ENCODE measurements at regions not wholly inside any gene's neighbourhood (a gene's known extent, or its start where the extent isn't known, plus 50 kb on each side); places are given as distances from the start of the nearest gene placed in this dataset.
A peak's percentile ranks its signal among the peaks of the same experiment; 100 is the strongest.
"Not testable (repeated sequence)": the region's sequence is repeated elsewhere in the genome, so short reads cannot be mapped to it uniquely, and the experiment has no call there.

DNA sequence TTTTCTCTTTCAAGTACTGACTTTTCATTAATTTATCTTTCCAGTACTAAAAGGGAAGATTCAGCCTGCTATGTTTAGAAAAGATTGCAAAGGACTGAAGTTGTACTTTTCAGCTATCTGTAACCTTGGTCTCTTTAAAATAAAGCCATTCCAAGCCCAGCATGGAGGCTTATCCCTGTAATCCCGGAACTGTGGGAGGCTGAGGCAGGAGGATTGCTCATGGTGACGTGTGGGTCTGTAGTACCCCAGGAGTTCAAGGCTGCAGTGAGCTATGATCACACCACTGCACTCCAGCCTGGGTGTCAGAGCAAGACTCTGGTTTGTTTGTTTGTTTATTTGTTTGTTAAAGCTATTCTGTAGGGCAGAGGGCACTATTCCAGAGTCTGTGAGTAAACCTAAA is 50.6 kb upstream of the TMEM170B start:
- DNase-seq (ENCODE audit: low spot score): no peak

DNA sequence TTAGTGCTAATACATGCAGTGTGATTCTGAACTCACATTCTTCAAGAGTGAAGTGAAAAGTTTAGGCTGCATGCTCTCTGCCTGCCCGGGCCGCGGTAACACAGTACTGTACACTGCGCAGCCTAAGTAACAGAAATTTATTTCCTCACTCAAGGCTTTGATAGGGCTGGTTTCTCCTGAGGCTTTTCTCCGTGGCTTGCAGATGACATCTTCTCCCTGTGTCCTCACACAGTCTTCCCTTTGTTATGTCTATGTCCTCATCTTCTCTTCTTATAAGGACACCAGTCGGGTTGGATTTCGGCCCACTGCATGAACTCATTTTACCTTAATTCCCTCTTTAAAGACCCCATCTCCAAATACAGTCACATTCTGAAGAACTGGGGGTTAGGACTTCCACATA is 51.1 kb upstream of the TMEM170B start:
- DNase-seq (ENCODE audit: low spot score): no peak

DNA sequence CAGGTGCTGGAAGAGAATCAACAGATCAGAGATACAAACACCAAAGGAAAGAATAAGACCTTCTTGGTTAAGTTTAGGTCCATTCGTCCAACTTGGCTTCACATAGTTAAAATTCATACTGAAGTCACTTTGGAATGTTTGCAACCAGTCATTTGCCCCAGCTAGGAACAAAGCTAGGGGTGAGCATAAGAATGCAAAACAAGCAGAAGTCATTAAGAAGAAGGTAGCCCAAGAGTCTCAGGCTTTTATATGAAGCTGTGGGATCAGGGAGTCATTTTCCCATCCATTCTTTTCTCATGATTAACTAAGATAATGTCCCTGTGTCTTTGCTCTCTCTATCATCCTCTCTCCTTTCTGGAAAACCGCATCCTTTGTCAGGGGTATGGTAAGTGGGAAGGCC is 51.5 kb upstream of the TMEM170B start:
- no peak for DNase-seq (ENCODE audit: low spot score)

DNA sequence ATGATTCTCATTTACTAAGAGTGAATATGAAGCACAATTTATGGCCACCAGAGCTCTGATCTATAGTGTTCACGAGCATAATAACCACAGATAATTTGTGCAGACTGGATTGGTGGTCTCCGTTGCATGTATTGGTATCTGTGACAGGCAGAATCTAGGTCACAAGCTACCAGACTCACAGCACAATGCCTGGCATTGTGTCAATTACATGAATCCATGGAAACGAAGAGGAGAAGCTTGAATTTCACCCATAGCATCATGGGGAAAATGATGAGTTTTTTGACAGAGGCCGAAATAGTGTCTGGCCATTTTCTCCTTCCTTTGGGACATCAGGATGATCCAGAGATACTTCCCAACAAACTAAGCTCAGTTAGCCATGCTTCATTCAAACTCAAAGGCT is 52.3 kb upstream of the TMEM170B start:
- peak; percentile 7 for DNase-seq (ENCODE audit: low spot score)

DNA sequence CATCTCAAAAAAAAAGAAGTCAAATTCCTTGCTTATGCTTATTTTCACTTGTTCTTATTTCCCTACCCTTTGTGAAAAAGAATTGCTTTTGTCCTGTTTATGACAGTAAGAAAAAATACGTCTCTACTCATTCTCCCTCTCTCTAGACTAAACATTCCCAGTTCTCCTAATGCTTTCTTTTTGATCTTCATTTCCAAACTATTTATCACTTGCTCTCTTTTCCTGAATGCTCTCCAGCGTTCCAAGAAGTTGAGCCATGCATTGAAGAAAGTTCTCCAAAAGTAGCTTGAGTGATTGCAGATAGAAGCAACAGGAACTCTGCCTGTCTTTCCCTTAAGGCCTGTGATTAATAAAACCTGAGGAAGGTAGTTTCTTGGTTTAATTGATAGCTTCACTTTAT is 53.1 kb upstream of the TMEM170B start:
- DNase-seq (ENCODE audit: low spot score): no peak

DNA sequence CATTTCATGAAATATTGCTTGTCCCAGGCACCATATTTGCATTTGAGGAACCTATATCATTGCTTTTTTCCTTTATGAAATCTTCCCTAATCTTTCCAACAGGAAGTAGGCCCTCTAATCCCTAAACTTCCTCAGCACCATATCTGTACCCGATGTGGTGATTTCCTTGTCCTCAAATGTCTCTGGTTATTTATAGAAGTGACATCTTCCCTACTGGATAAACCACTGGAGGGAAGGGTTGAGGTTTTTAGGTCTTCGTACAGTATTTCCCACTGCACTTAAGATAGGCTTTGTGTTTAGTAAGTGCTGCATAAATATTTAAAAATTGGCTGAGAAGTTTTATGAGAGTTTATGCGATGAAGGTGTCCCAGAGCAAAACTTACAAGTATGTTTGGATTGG is 54.9 kb upstream of the TMEM170B start:
- DNase-seq (ENCODE audit: low spot score): no peak

DNA sequence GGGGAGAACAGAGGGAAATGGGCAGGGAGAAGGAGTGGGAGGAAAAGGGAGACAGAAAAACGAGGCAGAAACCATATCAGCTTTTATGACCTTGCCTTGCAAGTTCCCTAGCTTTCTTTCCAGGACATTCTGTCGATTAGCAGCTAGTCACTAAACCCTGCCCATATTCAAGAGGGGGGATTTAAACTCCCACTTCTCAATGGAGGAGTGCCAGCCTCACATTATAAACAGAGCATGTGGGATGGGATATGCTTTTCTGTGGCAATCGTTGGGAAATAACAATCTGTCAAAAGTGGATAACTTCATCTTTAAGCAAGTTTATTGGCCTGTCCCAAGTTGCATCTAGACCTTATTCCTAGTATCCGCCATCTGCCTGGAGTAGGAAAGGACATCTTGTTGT is 57.0 kb upstream of the TMEM170B start:
- no peak for DNase-seq (ENCODE audit: low spot score)

DNA sequence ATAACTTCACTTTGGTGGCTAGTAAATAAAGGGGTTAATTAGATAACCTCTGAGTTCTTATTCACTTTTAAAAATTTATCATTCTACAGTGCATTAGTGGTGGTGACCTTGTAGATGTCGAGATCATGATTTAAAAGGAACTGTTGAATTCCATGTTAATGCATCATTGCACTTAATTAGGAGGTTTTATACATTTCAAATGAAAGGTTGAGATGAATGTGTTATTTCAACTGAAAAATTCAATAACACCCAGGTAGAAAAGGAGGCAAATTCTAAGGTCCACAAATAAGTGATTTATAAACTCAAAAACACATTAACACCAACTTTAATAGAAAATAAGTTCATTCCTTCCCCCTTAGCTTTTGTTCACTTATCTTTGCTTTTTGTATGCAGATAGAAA is 58.3 kb upstream of the TMEM170B start:
- DNase-seq (ENCODE audit: low spot score): no peak

DNA sequence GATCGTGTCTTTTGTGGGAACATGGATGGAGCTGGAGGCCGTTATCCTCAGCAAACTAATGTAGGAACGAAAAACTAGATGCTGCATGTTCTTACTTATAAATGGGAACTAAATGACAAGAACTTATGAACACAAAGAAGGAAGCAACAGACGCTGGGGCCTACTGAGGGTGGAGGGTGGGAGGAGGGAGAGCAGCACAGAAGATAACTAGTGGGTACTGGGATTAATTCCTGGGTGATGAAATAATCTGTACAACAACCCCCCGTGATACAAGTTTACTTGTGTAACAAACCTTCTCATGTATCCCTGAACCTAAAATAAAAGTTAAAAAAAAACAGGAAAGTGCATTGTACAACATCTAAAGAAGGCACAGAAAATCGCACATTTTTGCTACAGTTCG is 59.0 kb upstream of the TMEM170B start:
- DNase-seq (ENCODE audit: low spot score): no peak

DNA sequence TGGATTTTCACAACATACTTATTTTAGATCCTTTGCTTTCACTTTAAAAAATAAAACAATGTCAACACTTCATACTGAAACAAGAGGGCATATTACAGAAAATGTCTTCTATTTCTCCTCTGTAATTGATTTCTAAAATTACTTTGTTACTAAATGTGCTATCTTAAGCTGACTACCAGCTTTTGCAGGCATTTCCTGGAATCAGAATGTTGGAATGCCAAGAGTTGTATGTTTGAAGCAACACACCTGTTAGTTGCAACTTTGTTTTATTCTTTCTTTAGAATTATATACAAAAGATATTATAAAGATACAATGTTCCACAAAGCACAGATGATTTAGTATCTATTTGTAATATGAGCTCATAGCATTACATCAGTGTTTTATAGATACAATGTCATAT is 62.5 kb upstream of the TMEM170B start:
- no peak for DNase-seq (ENCODE audit: low spot score)

DNA sequence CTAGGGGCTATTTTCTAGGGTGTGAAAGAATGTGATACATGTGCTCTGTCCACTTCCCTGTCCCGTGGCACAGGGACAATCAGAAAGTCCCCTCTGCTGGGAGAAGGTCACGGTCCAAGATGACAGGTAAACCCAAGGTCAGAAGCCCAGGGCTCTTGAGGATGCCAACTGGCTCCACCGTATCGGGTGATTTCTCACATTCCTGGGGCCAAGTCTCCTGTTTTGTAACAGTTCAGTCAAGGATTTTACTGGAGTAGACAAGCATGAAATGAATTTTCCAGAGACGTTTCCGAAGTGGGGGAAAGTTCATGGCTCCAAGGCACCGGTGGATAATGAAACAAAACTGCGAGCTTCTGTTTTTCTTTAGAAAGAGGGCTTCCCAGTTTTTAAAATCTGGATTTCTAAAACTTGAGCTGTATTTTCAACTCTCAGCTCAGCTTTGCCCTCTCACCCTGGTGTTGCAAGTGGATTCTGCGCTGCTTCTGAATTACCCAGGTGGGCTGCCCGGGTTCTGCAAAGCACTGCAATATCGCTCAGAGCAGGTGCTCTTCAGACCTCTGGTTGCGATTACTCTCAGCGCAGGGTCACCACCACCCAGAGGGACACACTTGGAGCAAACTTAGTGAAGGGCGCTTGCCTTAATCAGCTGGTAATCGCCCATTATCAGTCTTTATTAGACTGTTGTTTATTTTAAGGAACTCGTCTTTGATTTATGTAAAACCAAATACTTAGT is 64.4 kb upstream of the TMEM170B start:
- no peak for DNase-seq (ENCODE audit: low spot score)

DNA sequence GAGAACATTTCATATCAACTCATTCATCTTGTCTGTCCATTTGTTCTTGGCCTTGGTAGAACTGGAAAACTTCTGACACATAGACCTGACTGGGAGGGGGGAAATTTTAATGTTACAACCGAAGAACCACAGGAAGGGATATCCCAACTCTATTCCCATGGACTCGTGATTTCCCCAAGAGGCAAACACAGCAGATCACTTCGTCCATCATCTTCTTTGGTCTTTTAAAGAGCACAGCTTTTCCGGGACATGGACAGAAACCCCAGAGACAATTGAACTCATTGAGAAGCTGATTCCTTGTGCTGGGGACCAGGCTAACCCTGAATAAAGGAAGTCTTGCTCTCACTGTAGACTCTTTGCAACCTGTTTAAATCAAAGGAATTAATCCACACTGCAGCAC is 66.3 kb upstream of the TMEM170B start:
- no peak for DNase-seq (ENCODE audit: low spot score)

DNA sequence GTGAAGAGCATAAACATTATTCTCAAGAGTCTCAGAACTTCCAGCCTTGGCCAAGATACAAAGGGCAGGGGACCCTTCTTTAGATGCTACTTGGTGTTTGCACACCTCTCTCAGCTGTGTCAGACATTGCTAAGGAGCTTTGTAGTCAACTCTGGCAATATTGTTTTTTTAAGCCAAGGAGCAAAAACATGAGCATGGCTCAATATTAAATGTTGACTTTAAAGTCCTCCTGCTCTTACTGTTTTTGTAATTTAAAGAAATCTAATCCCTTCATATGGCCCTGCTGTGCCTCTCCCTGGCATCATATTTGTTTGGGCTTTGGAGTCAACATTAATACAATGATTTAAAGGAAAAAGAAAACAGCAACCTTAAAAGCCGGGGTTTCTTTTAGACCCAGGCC is 67.9 kb upstream of the TMEM170B start:
- DNase-seq (ENCODE audit: low spot score): no peak

DNA sequence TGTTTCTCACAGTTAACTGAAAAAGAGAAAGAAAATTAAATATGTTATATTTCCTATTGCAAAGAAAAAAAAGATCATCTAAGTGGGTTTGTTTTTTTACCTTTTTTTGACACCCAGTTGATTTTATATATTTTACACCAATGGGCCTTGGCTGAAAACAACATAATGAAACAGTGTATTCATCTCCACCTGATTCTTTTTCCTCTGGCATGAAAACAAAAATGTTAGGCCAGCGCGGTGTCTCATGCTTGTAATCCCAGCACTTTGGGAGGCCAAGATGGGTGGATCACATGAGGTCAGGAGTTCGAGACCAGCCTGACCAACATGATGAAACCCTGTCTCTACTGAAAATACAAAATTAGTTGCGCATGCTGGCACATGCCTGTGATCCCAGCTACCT is 69.3 kb upstream of the TMEM170B start:
- DNase-seq (ENCODE audit: low spot score): not testable (repeated sequence)

DNA sequence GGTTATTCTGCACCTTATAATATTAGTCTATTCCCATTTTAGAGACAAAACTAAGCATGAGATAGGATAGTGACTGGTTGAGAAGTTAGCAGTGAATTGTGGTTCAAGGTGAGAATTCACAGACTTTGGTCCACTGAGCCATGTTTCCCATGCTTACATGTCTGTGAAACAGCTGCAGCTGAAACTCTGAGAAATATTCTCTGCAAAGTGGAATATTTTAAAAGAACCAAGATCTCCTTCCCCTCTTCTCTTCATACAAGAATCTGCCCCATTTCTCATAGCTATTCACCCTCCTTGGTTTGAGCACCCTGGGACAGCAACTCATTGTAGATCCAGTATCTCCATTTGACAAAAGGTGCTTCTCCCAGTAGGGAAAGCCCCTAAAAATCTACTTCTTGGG is 70.2 kb upstream of the TMEM170B start:
- no peak for DNase-seq (ENCODE audit: low spot score)

DNA sequence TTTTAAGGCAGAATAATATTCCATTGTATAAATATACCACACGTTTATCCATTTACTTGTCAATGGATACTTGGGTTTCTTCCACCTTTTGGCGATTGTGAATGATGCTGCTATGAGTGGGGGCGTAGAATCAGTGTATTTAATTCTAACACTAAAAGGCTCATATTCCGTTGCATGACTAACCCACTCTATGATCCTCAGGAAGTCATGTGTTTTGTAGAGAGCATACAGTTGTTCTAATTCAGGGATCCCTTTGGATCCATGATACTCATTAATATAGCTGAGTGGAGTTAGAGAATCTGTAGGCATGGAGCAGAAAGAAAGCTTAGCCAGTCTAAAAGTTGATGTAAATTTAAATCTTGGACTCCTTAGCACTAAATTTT is 74.2 kb upstream of the TMEM170B start:
- DNase-seq (ENCODE audit: low spot score): no peak

DNA sequence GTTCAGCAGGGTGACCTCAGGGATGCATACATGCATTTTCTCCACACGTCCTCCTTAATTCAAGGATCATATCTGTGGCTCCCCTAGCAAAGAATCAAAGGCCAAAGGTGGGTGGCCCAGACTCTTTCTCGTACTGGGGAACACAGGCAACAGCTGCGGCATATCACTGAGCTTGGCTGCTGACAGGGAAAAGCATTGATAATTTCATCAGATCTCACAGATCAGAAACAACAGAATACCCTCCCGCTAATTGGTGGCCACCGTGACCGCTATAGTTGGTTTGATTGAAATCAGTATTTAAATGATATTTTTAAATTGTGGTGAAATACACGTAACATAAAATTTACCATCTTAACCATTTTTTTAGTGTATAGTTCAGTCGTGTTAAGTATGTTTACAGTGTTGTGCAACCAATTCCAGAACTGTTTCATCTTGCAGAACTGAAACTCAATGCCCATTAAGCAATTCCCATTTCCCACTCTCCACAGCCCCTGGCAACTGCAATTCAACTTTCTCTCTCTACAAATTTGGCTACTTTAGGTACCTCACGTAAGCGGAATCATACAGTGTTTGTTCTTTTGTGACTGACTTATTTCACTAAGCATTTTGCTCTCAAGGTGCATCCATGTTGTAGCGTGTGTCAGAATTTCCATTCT is 74.7 kb upstream of the TMEM170B start:
- DNase-seq (ENCODE audit: low spot score): peak; percentile 13

DNA sequence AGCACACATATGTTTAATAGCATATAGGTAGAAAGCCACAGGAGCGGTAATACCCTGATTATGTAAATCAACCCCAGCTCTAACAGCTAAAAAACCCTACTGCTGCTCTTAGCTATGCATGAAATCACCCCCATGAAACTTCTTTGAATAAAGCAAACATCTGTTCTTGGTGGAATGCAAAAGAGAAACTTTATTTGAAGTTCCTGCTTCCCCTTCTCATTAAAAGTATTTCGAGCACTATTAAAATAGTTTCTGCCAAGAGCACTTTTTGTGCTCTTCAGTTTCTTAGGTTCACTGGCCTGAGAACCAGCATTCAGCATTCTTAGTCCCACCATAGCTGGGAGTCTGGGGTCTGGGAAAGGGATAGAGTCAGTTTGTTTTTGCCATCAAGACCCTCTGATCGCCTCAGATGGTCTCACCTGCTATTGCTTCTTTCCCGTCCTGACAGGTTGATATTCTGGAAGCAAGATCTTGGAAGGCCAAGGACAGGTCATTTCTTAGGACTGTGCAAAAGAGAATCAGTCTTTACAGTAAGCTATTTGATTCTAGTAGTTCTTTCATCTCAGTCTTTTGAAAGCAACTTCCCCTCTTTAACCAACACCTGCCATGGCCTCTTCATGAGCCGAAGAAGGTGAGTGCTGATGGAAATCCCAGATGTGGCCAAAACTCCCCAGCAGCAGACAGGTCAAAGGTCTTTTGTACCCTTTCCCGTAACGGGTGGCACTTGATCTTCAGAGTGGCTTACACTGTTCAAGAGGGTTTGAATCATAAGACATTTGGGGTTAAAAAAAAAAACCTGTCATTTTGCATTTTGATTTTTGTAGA is 76.5 kb upstream of the TMEM170B start:
- DNase-seq (ENCODE audit: low spot score): no peak

DNA sequence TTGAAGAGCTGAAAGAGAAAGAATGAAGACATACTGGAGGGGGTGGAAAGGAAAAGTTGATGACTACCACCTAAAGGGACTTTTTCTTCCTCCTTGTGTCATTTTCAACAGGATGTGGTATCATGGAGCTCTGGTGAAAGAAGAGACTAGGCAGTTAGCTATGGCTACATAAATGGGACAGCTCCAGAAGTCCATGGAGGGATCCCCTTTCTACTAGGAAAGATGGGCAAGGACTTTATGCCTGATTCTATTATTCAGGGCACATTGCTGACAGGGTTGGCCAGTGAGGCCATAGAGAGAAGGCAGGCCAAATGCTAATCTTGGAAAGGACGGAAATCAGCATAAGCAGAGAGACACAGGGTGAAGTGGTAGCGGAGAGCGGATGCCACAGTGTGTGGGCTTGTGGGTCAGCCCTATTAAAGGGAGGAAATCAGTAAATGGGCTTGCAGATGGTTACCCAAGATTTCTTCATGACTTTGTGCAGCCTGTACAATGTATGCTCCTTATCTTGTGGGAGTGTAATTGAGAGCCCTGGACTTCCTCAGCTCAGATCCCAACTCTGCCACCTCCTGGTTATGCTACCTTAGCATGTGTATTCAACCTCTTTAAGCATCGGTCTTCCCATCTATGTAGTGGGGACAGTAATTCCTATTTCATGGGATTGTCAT is 77.4 kb upstream of the TMEM170B start:
- no peak for DNase-seq (ENCODE audit: low spot score)

DNA sequence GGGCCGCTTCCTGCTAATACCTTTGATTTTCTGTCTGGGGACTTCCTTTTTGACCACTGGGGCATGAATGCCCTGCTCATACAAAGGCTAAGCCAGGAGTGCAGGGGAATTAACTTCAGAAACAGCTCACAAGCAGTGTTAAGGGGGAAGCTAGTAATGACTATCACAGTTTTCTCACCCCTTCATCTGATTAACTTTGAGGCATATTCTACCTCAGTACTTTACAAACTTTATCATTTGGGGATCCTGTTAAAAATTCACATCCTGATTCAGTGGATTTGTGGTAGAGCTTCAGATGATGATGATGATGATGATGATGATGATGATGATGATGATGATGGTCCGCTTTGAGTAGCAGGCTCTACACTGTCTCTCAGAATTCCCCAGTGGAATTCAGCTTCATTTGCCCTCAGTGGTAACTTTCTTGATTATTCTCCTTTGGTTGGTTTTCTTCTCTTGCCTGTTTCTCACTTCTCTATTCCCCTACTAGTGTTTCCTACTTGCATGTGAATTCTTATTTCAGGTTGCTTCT is 78.4 kb upstream of the TMEM170B start:
- DNase-seq (ENCODE audit: low spot score): no peak

DNA sequence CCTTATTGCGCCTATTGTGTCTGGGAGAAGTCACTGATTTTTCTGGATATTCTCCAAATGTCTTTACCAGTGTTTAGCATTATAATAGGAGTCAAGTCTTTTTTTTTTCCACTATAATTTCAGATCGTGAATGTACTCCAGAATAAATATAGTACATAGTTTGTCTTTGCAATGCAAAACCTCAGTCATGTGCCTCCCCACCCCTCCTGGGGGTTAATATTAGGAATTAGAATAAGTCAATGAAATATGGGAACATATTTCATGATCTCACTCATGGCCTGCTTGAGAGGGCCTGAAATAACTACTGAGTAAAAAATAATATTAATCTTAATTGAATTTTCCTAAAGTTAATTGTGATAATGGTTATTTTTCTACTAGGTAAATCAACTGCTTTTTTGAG is 79.0 kb upstream of the TMEM170B start:
- no peak for DNase-seq (ENCODE audit: low spot score)

DNA sequence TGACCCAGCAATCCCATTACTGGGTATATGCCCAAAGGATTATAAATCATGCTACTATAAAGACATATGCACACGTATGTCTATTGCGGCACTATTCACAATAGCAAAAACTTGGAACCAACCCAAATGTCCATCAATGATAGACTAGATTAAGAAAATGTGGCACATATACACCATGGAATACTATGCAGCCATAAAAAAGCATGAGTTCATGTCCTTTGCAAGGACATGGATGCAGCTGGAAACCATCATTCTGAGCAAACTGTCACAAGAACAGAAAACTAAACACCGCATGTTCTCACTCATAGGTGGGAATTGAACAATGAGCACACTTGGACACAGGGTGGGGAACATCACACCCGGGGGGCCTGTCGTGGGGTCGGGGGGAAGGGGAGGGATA is 80.1 kb upstream of the TMEM170B start:
- not testable (repeated sequence) for DNase-seq (ENCODE audit: low spot score)

Measured in Ammon's horn (tissue), 1 donor.